Sigmoid colon (tissue), 4 donors: ENCODE measurements at regions not wholly inside any gene's neighbourhood (a gene's known extent, or its start where the extent isn't known, plus 50 kb on each side); places are given as distances from the start of the nearest gene placed in this dataset.

Source experiments
- EP300 ChIP-seq, 4 donors: sonication (generic); formaldehyde crosslinking; IDR thresholded peaks; one replicate each; pipeline ENCODE4 v1.6.1; 2017; ENCODE audit warnings: antibody characterized with exemption in 4 of 4
- POLR2A ChIP-seq, 2 donors: fragments of 450-650 bp; IDR thresholded peaks; one replicate each; pipeline ENCODE4 v1.6.1; 2016; ENCODE audit warnings: antibody characterized with exemption in 2 of 2, mild to moderate bottlenecking in 2 of 2, moderate library complexity in 2 of 2
- POLR2AphosphoS5 ChIP-seq, 4 donors: sonication (generic); formaldehyde crosslinking; IDR thresholded peaks; one replicate each; pipeline ENCODE4 v1.6.1; 2017; ENCODE audit warnings: antibody characterized with exemption in 4 of 4
- TF ChIP-seq, protein P1 (sequence below), 4 experiments: fragments of 450-650 bp in 3 of 4; fragments of 200-600 bp in 1 of 4; IDR thresholded peaks; one replicate each; pipeline ENCODE4 v1.5.1; 2016 to 2019; ENCODE audit warnings: antibody characterized with exemption in 4 of 4, mild to moderate bottlenecking in 3 of 4, moderate library complexity in 2 of 4

DNA sequence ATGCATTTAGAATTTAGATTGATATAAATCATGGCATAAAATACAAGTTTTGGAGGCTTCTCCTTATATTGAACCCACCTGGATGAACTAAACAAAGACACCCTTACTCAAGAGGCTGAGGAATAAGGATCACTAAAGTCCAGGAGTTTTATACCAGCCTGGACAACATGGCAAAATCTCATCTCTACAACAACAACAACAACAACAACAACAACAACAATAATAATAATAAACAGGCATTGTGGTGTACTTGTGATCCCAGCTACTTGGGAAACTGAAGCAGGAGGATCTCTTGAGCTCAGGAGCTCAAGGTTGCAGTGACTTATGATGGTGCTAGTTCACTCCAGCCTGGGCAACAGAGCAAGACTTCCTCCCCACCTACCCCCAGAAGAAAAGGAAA, 558.0 kb downstream of the TOX3 start:
- TF ChIP-seq POLR2A (IDR thresholded peaks at IDR 0.05) (no peak), POLR2AphosphoS5 (IDR thresholded peaks at IDR 0.05) (no peak), EP300 (IDR thresholded peaks at IDR 0.05) (no peak)
- TF ChIP-seq, protein P1, sequence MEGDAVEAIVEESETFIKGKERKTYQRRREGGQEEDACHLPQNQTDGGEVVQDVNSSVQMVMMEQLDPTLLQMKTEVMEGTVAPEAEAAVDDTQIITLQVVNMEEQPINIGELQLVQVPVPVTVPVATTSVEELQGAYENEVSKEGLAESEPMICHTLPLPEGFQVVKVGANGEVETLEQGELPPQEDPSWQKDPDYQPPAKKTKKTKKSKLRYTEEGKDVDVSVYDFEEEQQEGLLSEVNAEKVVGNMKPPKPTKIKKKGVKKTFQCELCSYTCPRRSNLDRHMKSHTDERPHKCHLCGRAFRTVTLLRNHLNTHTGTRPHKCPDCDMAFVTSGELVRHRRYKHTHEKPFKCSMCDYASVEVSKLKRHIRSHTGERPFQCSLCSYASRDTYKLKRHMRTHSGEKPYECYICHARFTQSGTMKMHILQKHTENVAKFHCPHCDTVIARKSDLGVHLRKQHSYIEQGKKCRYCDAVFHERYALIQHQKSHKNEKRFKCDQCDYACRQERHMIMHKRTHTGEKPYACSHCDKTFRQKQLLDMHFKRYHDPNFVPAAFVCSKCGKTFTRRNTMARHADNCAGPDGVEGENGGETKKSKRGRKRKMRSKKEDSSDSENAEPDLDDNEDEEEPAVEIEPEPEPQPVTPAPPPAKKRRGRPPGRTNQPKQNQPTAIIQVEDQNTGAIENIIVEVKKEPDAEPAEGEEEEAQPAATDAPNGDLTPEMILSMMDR (IDR thresholded peaks at IDR 0.05), result no peak
